ENCODE measurements at regions not wholly inside any gene's neighbourhood (a gene's known extent, or its start where the extent isn't known, plus 50 kb on each side); places are given as distances from the start of the nearest gene placed in this dataset.

GRCh38 chr21:31475223-31475622 lies 131.2 kb upstream of the TIAM1 start (continued):
- TF ChIP-seq, protein P1, sequence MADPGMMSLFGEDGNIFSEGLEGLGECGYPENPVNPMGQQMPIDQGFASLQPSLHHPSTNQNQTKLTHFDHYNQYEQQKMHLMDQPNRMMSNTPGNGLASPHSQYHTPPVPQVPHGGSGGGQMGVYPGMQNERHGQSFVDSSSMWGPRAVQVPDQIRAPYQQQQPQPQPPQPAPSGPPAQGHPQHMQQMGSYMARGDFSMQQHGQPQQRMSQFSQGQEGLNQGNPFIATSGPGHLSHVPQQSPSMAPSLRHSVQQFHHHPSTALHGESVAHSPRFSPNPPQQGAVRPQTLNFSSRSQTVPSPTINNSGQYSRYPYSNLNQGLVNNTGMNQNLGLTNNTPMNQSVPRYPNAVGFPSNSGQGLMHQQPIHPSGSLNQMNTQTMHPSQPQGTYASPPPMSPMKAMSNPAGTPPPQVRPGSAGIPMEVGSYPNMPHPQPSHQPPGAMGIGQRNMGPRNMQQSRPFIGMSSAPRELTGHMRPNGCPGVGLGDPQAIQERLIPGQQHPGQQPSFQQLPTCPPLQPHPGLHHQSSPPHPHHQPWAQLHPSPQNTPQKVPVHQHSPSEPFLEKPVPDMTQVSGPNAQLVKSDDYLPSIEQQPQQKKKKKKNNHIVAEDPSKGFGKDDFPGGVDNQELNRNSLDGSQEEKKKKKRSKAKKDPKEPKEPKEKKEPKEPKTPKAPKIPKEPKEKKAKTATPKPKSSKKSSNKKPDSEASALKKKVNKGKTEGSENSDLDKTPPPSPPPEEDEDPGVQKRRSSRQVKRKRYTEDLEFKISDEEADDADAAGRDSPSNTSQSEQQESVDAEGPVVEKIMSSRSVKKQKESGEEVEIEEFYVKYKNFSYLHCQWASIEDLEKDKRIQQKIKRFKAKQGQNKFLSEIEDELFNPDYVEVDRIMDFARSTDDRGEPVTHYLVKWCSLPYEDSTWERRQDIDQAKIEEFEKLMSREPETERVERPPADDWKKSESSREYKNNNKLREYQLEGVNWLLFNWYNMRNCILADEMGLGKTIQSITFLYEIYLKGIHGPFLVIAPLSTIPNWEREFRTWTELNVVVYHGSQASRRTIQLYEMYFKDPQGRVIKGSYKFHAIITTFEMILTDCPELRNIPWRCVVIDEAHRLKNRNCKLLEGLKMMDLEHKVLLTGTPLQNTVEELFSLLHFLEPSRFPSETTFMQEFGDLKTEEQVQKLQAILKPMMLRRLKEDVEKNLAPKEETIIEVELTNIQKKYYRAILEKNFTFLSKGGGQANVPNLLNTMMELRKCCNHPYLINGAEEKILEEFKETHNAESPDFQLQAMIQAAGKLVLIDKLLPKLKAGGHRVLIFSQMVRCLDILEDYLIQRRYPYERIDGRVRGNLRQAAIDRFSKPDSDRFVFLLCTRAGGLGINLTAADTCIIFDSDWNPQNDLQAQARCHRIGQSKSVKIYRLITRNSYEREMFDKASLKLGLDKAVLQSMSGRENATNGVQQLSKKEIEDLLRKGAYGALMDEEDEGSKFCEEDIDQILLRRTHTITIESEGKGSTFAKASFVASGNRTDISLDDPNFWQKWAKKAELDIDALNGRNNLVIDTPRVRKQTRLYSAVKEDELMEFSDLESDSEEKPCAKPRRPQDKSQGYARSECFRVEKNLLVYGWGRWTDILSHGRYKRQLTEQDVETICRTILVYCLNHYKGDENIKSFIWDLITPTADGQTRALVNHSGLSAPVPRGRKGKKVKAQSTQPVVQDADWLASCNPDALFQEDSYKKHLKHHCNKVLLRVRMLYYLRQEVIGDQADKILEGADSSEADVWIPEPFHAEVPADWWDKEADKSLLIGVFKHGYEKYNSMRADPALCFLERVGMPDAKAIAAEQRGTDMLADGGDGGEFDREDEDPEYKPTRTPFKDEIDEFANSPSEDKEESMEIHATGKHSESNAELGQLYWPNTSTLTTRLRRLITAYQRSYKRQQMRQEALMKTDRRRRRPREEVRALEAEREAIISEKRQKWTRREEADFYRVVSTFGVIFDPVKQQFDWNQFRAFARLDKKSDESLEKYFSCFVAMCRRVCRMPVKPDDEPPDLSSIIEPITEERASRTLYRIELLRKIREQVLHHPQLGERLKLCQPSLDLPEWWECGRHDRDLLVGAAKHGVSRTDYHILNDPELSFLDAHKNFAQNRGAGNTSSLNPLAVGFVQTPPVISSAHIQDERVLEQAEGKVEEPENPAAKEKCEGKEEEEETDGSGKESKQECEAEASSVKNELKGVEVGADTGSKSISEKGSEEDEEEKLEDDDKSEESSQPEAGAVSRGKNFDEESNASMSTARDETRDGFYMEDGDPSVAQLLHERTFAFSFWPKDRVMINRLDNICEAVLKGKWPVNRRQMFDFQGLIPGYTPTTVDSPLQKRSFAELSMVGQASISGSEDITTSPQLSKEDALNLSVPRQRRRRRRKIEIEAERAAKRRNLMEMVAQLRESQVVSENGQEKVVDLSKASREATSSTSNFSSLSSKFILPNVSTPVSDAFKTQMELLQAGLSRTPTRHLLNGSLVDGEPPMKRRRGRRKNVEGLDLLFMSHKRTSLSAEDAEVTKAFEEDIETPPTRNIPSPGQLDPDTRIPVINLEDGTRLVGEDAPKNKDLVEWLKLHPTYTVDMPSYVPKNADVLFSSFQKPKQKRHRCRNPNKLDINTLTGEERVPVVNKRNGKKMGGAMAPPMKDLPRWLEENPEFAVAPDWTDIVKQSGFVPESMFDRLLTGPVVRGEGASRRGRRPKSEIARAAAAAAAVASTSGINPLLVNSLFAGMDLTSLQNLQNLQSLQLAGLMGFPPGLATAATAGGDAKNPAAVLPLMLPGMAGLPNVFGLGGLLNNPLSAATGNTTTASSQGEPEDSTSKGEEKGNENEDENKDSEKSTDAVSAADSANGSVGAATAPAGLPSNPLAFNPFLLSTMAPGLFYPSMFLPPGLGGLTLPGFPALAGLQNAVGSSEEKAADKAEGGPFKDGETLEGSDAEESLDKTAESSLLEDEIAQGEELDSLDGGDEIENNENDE (IDR thresholded peaks at IDR 0.05; ENCODE audit: low read depth, low read length) = no peak
- no peak for TF ChIP-seq CBFA2T2 (conservative IDR thresholded peaks at IDR 0.05)
- TF ChIP-seq PRPF4 (IDR thresholded peaks at IDR 0.05; ENCODE audit: insufficient read depth, low read depth, low read length, poor library complexity, severe bottlenecking) = no peak
- TF ChIP-seq ZNF668 (CRISPR knock-in tag; IDR thresholded peaks at IDR 0.05) = no peak
- TF ChIP-seq, protein P2, sequence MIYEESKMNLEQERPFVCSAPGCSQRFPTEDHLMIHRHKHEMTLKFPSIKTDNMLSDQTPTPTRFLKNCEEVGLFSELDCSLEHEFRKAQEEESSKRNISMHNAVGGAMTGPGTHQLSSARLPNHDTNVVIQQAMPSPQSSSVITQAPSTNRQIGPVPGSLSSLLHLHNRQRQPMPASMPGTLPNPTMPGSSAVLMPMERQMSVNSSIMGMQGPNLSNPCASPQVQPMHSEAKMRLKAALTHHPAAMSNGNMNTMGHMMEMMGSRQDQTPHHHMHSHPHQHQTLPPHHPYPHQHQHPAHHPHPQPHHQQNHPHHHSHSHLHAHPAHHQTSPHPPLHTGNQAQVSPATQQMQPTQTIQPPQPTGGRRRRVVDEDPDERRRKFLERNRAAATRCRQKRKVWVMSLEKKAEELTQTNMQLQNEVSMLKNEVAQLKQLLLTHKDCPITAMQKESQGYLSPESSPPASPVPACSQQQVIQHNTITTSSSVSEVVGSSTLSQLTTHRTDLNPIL (CRISPR knock-in tag; IDR thresholded peaks at IDR 0.05) = no peak
- TF ChIP-seq TAF9B (IDR thresholded peaks at IDR 0.05; ENCODE audit: partially characterized antibody) = no peak
